Activated CD4-positive, alpha-beta T cell treated with anti-CD3 and anti-CD28 coated beads, Interleukin-2, amount 10 ng/mL, durations not matched to agents 24 days and 14 days (primary cell): ENCODE measurements at regions not wholly inside any gene's neighbourhood (a gene's known extent, or its start where the extent isn't known, plus 50 kb on each side); places are given as distances from the start of the nearest gene placed in this dataset.
"Not testable (repeated sequence)": the region's sequence is repeated elsewhere in the genome, so short reads cannot be mapped to it uniquely, and the experiment has no call there.

Experiments used
- DNase-seq: peaks from one replicate; pipeline ENCODE4 v3.0.0; 2022
- H3K27ac Mint-ChIP-seq: one replicate; pipeline ENCODE4 v1.8.0; 2022; ENCODE audit warnings: mild to moderate bottlenecking, mixed read lengths
- H3K27me3 Mint-ChIP-seq: one replicate; pipeline ENCODE4 v1.8.0; 2022; ENCODE audit warnings: mixed read lengths
- H3K36me3 Mint-ChIP-seq: one replicate; pipeline ENCODE4 v1.8.0; 2022; ENCODE audit warnings: low read depth, mild to moderate bottlenecking, mixed read lengths
- H3K4me1 Mint-ChIP-seq: one replicate; pipeline ENCODE4 v1.8.0; 2021; ENCODE audit warnings: mixed read lengths
- H3K4me3 Mint-ChIP-seq: one replicate; pipeline ENCODE4 v1.8.0; 2022; ENCODE audit warnings: mild to moderate bottlenecking, moderate library complexity, mixed read lengths
- H3K9me3 Mint-ChIP-seq: one replicate; pipeline ENCODE4 v1.8.0; 2021; ENCODE audit warnings: mixed read lengths
- intact Hi-C: fragments of 100-400 bp; cut with micrococcal nuclease; formaldehyde crosslinking; loops from one replicate; pipeline ENCODE4 v1.15.1; 2023

GRCh38 chr18:6498289-6498856 lies 83.7 kb upstream of the L3MBTL4 start:
- Mint-ChIP-seq H3K4me1 (no peaks in the 10 kb centered on the region), H3K9me3 (no peaks in the 10 kb centered on the region), H3K27ac (no peak overlapping the region), H3K36me3 (no peaks in the 10 kb centered on the region), H3K4me3 (no peak overlapping the region), H3K27me3 (no peaks in the 10 kb centered on the region)
- no peak for DNase-seq
- intact Hi-C loops, result no loop called here

DNA sequence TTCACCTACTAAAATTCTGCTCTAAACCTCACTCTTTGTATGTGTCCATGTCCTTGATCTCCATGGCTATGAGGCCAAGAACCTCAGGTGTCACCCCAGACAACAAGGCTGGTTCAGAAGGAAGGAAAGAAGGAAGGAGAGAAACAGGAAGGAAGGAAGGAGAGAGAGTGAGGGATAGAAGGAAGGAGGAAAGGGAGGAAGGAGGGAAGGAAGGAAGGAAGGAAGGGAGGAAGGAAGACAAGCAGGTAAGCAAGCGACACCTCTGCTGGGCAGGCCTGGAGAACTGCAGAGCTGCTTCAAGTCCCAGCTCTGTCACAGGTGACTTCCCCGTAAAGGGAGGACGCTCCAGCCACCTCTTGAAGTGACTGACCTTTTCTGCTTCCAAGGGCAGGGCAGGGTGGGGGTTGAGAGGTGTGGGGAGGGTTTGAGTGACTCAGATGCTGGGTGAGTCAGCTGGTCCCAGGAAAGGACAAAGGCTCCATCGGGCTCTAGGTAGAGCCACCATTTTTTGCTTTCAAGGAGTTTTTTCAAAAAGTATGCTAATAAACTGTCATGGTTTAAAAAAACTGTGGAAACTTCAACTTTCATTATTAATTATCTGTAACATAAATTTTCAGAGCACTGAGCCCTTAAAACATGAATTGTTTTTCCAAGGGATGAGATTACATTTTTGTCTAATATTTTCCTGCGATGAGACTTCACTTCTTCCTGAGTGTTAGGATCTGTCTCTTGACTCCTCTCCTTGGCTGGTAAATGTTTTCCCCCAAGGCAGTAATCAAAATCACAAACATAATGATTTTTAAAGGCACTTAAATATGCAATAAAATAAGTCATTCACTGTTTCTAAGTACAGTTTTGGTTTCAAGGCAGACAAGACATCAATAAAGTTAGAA lies 90.1 kb upstream of the L3MBTL4 start:
- intact Hi-C loops, result no loop called here
- no peak for DNase-seq
- Mint-ChIP-seq H3K36me3 (no peaks in the 10 kb centered on the region), H3K9me3 (no peaks in the 10 kb centered on the region), H3K4me1 (no peaks in the 10 kb centered on the region), H3K27ac (no peak overlapping the region), H3K4me3 (no peak overlapping the region), H3K27me3 (no peaks in the 10 kb centered on the region)

GRCh38 chr18:6505498-6505875 lies 90.8 kb upstream of the L3MBTL4 start:
- no peaks in the 10 kb centered on the region for H3K9me3 Mint-ChIP-seq
- no peaks in the 10 kb centered on the region for H3K27me3 Mint-ChIP-seq
- intact Hi-C loops, result no loop called here
- H3K4me3 Mint-ChIP-seq, result no peak overlapping the region
- no peaks in the 10 kb centered on the region for H3K4me1 Mint-ChIP-seq
- H3K27ac Mint-ChIP-seq, result no peak overlapping the region
- H3K36me3 Mint-ChIP-seq, result no peaks in the 10 kb centered on the region
- DNase-seq, result no peak

DNA sequence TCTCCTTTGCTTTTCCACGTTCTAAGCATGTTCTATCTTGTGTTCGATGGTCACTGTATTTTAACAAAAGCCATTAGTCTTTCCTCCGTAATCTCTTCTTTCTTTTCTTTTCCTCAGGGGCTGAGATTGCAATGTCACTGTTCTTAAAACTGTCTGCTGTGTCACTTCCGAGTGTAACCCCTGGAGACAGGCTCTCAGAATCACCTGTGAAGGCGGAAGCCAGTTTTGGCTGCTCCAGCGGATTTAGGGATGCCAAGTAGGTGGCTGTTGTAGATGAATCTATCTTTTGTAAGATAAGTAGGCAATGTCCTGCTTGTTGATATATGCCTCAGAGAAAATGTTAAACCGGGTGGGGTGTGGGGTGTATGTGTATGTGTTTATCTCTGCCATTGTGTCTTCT lies 94.7 kb upstream of the L3MBTL4 start:
- no peaks in the 10 kb centered on the region for H3K36me3 Mint-ChIP-seq

DNA sequence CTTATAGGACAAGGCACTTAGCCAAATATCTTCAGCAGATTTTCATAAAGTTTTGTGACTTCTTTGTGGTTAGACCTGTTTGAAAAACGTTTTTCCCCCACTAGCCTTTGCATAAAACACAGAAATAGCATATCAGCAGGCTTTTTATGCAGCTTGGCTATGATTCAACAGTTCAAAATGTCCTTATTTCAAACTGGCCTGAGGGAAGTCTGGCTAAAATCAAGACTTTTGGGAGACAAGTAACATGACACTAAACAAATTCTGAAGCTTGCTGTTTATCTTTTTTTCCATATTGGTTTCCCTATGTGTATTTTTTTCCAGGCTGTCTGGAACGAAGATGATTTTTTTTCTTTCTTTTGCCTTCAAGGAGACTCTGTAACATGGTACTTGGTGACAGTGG lies 95.1 kb upstream of the L3MBTL4 start:
- no peak for DNase-seq
- Mint-ChIP-seq H3K4me3 (no peak overlapping the region), H3K27me3 (no peaks in the 10 kb centered on the region), H3K27ac (no peak overlapping the region), H3K4me1 (no peaks in the 10 kb centered on the region), H3K36me3 (no peaks in the 10 kb centered on the region), H3K9me3 (no peaks in the 10 kb centered on the region)
- intact Hi-C loops, result no loop called here

More for the DNA sequence above, 94.7 kb upstream of the L3MBTL4 start:
- no peaks in the 10 kb centered on the region for H3K9me3 Mint-ChIP-seq
- intact Hi-C loops, result no loop called here
- no peaks in the 10 kb centered on the region for H3K4me1 Mint-ChIP-seq
- H3K27me3 Mint-ChIP-seq, result no peaks in the 10 kb centered on the region
- no peak overlapping the region for H3K27ac Mint-ChIP-seq
- no peak overlapping the region for H3K4me3 Mint-ChIP-seq
- no peak for DNase-seq

- Mint-ChIP-seq H3K27me3 (no peaks in the 10 kb centered on the region), H3K9me3 (peaks cover 6% of the 10 kb centered on the region), H3K4me1 (no peaks in the 10 kb centered on the region), H3K4me3 (no peak overlapping the region), H3K27ac (no peak overlapping the region), H3K36me3 (no peaks in the 10 kb centered on the region)
- intact Hi-C loops, result loop anchor here (2.0 kb wide), 1 partner anchor 642 kb away; no protein-coding TSS in a partner anchor
- DNase-seq, result no peak
Observed at GRCh38 chr18:6520901-6521300, 106.2 kb upstream of the L3MBTL4 start.

DNA sequence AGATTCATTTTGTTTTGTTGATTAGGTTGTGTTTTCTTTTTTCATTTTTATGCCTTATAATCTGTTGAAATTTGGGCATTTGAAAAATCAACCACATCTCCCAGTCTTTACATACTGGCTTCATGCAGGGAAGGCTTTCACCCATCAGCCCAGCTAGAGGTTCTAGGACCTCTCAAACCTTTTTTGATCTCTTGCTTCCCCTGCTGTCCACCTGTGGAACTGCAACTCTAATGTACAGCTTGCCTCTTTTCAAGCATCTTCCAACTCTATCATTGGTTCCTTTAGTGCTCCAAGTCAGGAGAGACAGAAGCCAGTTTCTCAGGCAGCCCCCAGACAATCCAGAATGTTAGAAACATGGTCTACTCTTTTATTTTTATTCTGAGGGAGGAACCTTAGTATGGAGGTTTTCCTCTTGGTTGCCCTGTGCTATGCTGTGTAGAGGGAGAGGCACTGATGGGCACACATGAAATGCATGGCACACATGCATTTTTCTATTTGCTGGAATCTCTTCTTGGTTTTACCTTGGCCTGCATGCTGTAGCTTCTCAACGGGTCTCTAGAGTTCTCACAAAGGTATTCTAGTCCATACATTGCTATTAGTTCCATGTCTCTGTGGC lies 107.2 kb upstream of the L3MBTL4 start:
- H3K36me3 Mint-ChIP-seq, result no peaks in the 10 kb centered on the region
- no peak overlapping the region for H3K27ac Mint-ChIP-seq
- no peaks in the 10 kb centered on the region for H3K4me1 Mint-ChIP-seq
- intact Hi-C loops, result loop anchor here (2.0 kb wide), 1 partner anchor 643 kb away; no protein-coding TSS in a partner anchor
- DNase-seq, result peak; percentile 75
- no peak overlapping the region for H3K4me3 Mint-ChIP-seq
- H3K27me3 Mint-ChIP-seq, result no peaks in the 10 kb centered on the region
- H3K9me3 Mint-ChIP-seq, result no peaks in the 10 kb centered on the region

- Mint-ChIP-seq H3K4me3 (no peak overlapping the region), H3K9me3 (no peaks in the 10 kb centered on the region), H3K27me3 (no peaks in the 10 kb centered on the region), H3K4me1 (no peaks in the 10 kb centered on the region), H3K27ac (no peak overlapping the region), H3K36me3 (no peaks in the 10 kb centered on the region)
- intact Hi-C loops, result no loop called here
- no peak for DNase-seq
Observed at GRCh38 chr18:6525604-6526003, 110.9 kb upstream of the L3MBTL4 start.

DNA sequence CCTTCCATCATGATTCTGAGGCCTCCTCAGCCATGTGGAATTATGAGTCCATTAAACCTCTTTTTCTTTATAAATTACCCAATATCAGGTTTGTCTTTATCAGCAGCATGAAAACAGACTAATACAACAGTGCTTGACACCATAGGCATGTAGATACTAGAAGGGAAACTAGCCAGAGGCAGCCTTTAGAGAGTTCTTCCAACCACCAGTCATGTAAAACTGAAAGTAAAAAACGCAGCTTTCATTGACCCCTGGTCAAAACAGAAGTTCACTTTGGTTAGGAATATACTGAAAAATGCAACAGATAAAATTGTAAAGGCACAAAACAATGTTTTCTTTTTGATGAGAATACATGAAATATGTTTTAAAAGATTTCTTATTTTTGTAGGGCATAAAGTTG lies 122.8 kb upstream of the L3MBTL4 start:
- DNase-seq, result no peak
- Mint-ChIP-seq H3K4me1 (no peaks in the 10 kb centered on the region), H3K27ac (no peak overlapping the region), H3K36me3 (no peaks in the 10 kb centered on the region), H3K4me3 (no peak overlapping the region), H3K27me3 (no peaks in the 10 kb centered on the region), H3K9me3 (no peaks in the 10 kb centered on the region)
- intact Hi-C loops, result no loop called here

- intact Hi-C loops, H3K27me3 Mint-ChIP-seq, H3K27ac Mint-ChIP-seq, H3K9me3 Mint-ChIP-seq, H3K4me3 Mint-ChIP-seq, H3K36me3 Mint-ChIP-seq, DNase-seq, H3K4me1 Mint-ChIP-seq: not testable (repeated sequence)
Observed at GRCh38 chr18:6541131-6541679, 126.5 kb upstream of the L3MBTL4 start.

GRCh38 chr18:6542296-6542695 lies 127.6 kb upstream of the L3MBTL4 start:
- intact Hi-C loops, result no loop called here

DNA sequence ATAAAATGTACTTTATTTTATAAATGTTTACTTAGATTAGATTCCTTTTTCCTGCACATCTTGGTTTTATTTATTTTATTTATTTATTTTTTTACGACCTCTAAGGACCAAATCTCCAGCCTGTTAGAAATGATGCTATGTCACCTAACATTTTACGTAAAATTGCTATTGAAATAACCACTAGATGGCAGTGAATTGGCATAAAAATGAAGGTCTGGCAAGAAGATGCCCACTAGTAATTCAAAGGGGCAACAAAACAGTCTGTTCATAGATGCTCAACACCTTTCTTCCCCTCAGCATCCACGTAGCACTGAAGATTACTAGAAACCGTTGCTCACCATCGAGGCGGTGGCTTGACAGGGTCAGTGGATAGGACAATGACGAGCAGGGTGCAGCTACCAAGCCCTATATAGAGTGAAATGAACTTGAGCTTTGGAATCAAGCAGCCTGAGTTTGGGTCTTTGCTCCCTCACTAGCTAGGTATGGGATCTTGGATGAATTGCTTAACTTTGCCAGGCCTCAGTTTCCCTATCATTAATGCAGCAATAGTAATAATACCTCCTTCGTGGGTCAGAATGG lies 128.7 kb upstream of the L3MBTL4 start:
- Mint-ChIP-seq H3K36me3 (no peaks in the 10 kb centered on the region), H3K4me1 (no peaks in the 10 kb centered on the region), H3K27me3 (no peaks in the 10 kb centered on the region), H3K9me3 (no peaks in the 10 kb centered on the region), H3K4me3 (no peak overlapping the region), H3K27ac (no peak overlapping the region)
- DNase-seq, result no peak
- intact Hi-C loops, result no loop called here

More at GRCh38 chr18:6542296-6542695, 127.6 kb upstream of the L3MBTL4 start:
- no peaks in the 10 kb centered on the region for H3K27me3 Mint-ChIP-seq
- no peak overlapping the region for H3K27ac Mint-ChIP-seq
- no peaks in the 10 kb centered on the region for H3K4me1 Mint-ChIP-seq
- DNase-seq, result no peak
- no peak overlapping the region for H3K4me3 Mint-ChIP-seq
- no peaks in the 10 kb centered on the region for H3K36me3 Mint-ChIP-seq
- H3K9me3 Mint-ChIP-seq, result no peaks in the 10 kb centered on the region

DNA sequence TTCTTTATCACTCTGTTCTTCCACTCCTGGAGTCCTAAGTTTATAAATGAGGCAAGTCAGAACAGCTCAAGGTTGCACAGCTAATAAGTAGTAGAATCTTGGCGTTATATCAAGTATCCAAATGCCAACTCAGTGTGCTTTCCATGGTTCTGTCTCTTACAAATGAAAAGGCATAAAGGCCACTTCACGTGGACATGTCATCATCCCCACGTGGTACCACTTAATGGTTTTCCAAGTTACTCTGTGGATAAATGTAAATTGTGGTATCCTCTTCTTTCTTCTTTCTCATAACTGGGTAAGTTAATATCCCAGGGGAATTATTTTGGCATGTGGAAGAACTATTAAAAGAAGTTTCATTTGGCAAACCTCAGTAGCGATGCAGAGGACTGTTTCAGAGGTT lies 131.5 kb upstream of the L3MBTL4 start:
- no peaks in the 10 kb centered on the region for H3K27me3 Mint-ChIP-seq
- no peak for DNase-seq
- H3K4me3 Mint-ChIP-seq, result no peak overlapping the region
- H3K27ac Mint-ChIP-seq, result no peak overlapping the region
- no peaks in the 10 kb centered on the region for H3K36me3 Mint-ChIP-seq
- intact Hi-C loops, result no loop called here
- H3K4me1 Mint-ChIP-seq, result no peaks in the 10 kb centered on the region
- no peaks in the 10 kb centered on the region for H3K9me3 Mint-ChIP-seq

DNA sequence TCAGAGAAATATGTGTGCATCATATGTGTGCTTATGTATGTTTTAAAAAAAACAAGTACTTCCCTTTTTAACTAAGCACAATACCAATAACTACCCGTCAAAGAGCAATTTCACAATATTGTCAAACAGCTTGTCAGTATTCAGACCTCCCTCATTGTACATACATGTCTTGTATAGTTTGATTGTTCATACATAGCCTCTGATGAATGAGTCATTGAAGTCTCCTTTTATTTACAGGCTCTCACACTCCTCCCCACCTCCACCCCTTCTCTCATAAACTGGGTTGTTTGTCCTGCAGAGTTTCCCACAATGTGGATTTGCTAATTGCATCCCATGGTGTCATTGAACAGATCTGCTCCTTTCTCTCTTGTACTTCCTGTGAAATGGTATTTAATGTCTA lies 132.8 kb upstream of the L3MBTL4 start:
- no peaks in the 10 kb centered on the region for H3K4me1 Mint-ChIP-seq

More for the DNA sequence above, 132.8 kb upstream of the L3MBTL4 start:
- no peaks in the 10 kb centered on the region for H3K9me3 Mint-ChIP-seq
- DNase-seq, result no peak
- H3K27ac Mint-ChIP-seq, result no peak overlapping the region
- no peaks in the 10 kb centered on the region for H3K36me3 Mint-ChIP-seq
- intact Hi-C loops, result no loop called here
- H3K4me3 Mint-ChIP-seq, result no peak overlapping the region
- no peaks in the 10 kb centered on the region for H3K27me3 Mint-ChIP-seq
